ENCODE measurements at regions not wholly inside any gene's neighbourhood (a gene's known extent, or its start where the extent isn't known, plus 50 kb on each side); places are given as distances from the start of the nearest gene placed in this dataset.

GRCh38 chr13:40094056-40094455 is 438.6 kb downstream of the COG6 start:
- peak overlapping the region; percentile 58 for H3K27ac Mint-ChIP-seq (ENCODE audit: unreplicated experiment)

GRCh38 chr13:40095695-40096356 is 440.4 kb downstream of the COG6 start:
- no peaks in the 10 kb centered on the region for H3K4me1 ChIP-seq (ENCODE audit: insufficient read depth, low read length)
- H3K27me3 Mint-ChIP-seq (ENCODE audit: low read depth, unreplicated experiment) = peaks cover 13% of the 10 kb centered on the region
- peaks cover 2% of the 10 kb centered on the region for H3K27me3 ChIP-seq (ENCODE audit: insufficient read depth, low read length)
- H3K4me2 ChIP-seq (ENCODE audit: low read length) = no peak overlapping the region
- H3K9me3 Mint-ChIP-seq (ENCODE audit: unreplicated experiment) = peaks cover 8% of the 10 kb centered on the region
- peaks cover 7% of the 10 kb centered on the region for H3K36me3 Mint-ChIP-seq (ENCODE audit: low read depth, unreplicated experiment)
- H2AFZ ChIP-seq (ENCODE audit: low read depth, low read length) = no peak overlapping the region
- no peak for TF ChIP-seq CTCF (IDR thresholded peaks at IDR 0.05; ENCODE audit: insufficient read depth, low read depth, low read length)
- TF ChIP-seq EZH2 (IDR thresholded peaks at IDR 0.05; ENCODE audit: insufficient read depth, low read length) = no peak
- no peak overlapping the region for H3K27ac Mint-ChIP-seq (ENCODE audit: unreplicated experiment)
- no peaks in the 10 kb centered on the region for H3K79me2 ChIP-seq (ENCODE audit: insufficient read depth, low read length)
- H3K27ac ChIP-seq (ENCODE audit: low read depth, low read length) = no peak overlapping the region
- no peaks in the 10 kb centered on the region for H4K20me1 ChIP-seq (ENCODE audit: insufficient read depth, low read length)
- no peak overlapping the region for H3K4me3 ChIP-seq (ENCODE audit: insufficient read depth, low read depth, low read length)
- no peaks in the 10 kb centered on the region for H3K36me3 ChIP-seq (ENCODE audit: insufficient read depth, low read length)
- no peak overlapping the region for H3K4me3 Mint-ChIP-seq (ENCODE audit: unreplicated experiment)
- no peaks in the 10 kb centered on the region for H3K9me3 ChIP-seq (ENCODE audit: insufficient read depth, low read depth, low read length)
- no peaks in the 10 kb centered on the region for H3K4me1 Mint-ChIP-seq (ENCODE audit: low read depth, unreplicated experiment)
- DNase-seq (ENCODE audit: low read depth) (no peak), FAIRE-seq (no peak)
- no peak overlapping the region for H3K9ac ChIP-seq (ENCODE audit: low read length)

More at GRCh38 chr13:40094056-40094455, 438.6 kb downstream of the COG6 start:
- H3K27me3 Mint-ChIP-seq (ENCODE audit: low read depth, unreplicated experiment) = peaks cover 13% of the 10 kb centered on the region
- Histone ChIP-seq H3K27me3 (ENCODE audit: insufficient read depth, low read length) (peaks cover 2% of the 10 kb centered on the region), H3K9me3 (ENCODE audit: insufficient read depth, low read depth, low read length) (no peaks in the 10 kb centered on the region), H3K36me3 (ENCODE audit: insufficient read depth, low read length) (no peaks in the 10 kb centered on the region), H3K4me2 (ENCODE audit: low read length) (no peak overlapping the region), H3K9ac (ENCODE audit: low read length) (no peak overlapping the region), H3K4me3 (ENCODE audit: insufficient read depth, low read depth, low read length) (no peak overlapping the region), H4K20me1 (ENCODE audit: insufficient read depth, low read length) (no peaks in the 10 kb centered on the region), H3K27ac (ENCODE audit: low read depth, low read length) (no peak overlapping the region), H3K4me1 (ENCODE audit: insufficient read depth, low read length) (no peaks in the 10 kb centered on the region), H3K79me2 (ENCODE audit: insufficient read depth, low read length) (no peaks in the 10 kb centered on the region), H2AFZ (ENCODE audit: low read depth, low read length) (no peak overlapping the region)
- H3K4me3 Mint-ChIP-seq (ENCODE audit: unreplicated experiment) = no peak overlapping the region
- DNase-seq (ENCODE audit: low read depth) = no peak
- H3K9me3 Mint-ChIP-seq (ENCODE audit: unreplicated experiment) = peaks cover 8% of the 10 kb centered on the region
- H3K36me3 Mint-ChIP-seq (ENCODE audit: low read depth, unreplicated experiment) = peaks cover 7% of the 10 kb centered on the region
- FAIRE-seq = no peak
- no peaks in the 10 kb centered on the region for H3K4me1 Mint-ChIP-seq (ENCODE audit: low read depth, unreplicated experiment)
- TF ChIP-seq CTCF (IDR thresholded peaks at IDR 0.05; ENCODE audit: insufficient read depth, low read depth, low read length) (no peak), EZH2 (IDR thresholded peaks at IDR 0.05; ENCODE audit: insufficient read depth, low read length) (no peak)

GRCh38 chr13:40096357-40096901 is 441.0 kb downstream of the COG6 start:
- Histone ChIP-seq H3K9me3 (ENCODE audit: insufficient read depth, low read depth, low read length) (no peaks in the 10 kb centered on the region), H3K4me2 (ENCODE audit: low read length) (no peak overlapping the region), H3K4me3 (ENCODE audit: insufficient read depth, low read depth, low read length) (no peak overlapping the region), H3K27ac (ENCODE audit: low read depth, low read length) (no peak overlapping the region), H2AFZ (ENCODE audit: low read depth, low read length) (no peak overlapping the region), H3K36me3 (ENCODE audit: insufficient read depth, low read length) (no peaks in the 10 kb centered on the region), H4K20me1 (ENCODE audit: insufficient read depth, low read length) (no peaks in the 10 kb centered on the region), H3K79me2 (ENCODE audit: insufficient read depth, low read length) (no peaks in the 10 kb centered on the region), H3K27me3 (ENCODE audit: insufficient read depth, low read length) (peaks cover 2% of the 10 kb centered on the region), H3K9ac (ENCODE audit: low read length) (no peak overlapping the region), H3K4me1 (ENCODE audit: insufficient read depth, low read length) (no peaks in the 10 kb centered on the region)
- no peak for FAIRE-seq
- no peaks in the 10 kb centered on the region for H3K4me1 Mint-ChIP-seq (ENCODE audit: low read depth, unreplicated experiment)
- H3K9me3 Mint-ChIP-seq (ENCODE audit: unreplicated experiment) = peaks cover 8% of the 10 kb centered on the region
- TF ChIP-seq CTCF (IDR thresholded peaks at IDR 0.05; ENCODE audit: insufficient read depth, low read depth, low read length) (no peak), EZH2 (IDR thresholded peaks at IDR 0.05; ENCODE audit: insufficient read depth, low read length) (no peak)
- DNase-seq (ENCODE audit: low read depth) = no peak
- peaks cover 13% of the 10 kb centered on the region for H3K27me3 Mint-ChIP-seq (ENCODE audit: low read depth, unreplicated experiment)
- H3K4me3 Mint-ChIP-seq (ENCODE audit: unreplicated experiment) = no peak overlapping the region
- peaks cover 7% of the 10 kb centered on the region for H3K36me3 Mint-ChIP-seq (ENCODE audit: low read depth, unreplicated experiment)
- no peak overlapping the region for H3K27ac Mint-ChIP-seq (ENCODE audit: unreplicated experiment)

Data from astrocyte (in vitro differentiated cells and primary cell).